ENCODE measurements at regions not wholly inside any gene's neighbourhood (a gene's known extent, or its start where the extent isn't known, plus 50 kb on each side); places are given as distances from the start of the nearest gene placed in this dataset.

GRCh38 chr2:128646091-128646490, 327.4 kb upstream of the HS6ST1 start:
- Histone ChIP-seq H3K4me1 (ENCODE audit: control insufficient read depth in 4 of 4, insufficient read depth in 4 of 4, low read length in 3 of 4) (no peaks in the 10 kb centered on the region), H3K4me3 (ENCODE audit: low read depth in 1 of 3, low read length in 3 of 3) (no peak overlapping the region), H3K36me3 (ENCODE audit: control insufficient read depth in 4 of 4, insufficient read depth in 3 of 4, low read depth in 1 of 4, low read length in 3 of 4) (no peaks in the 10 kb centered on the region), H3K9me3 (ENCODE audit: control insufficient read depth in 4 of 4, low read length in 3 of 4) (no peaks in the 10 kb centered on the region), H3K9ac (ENCODE audit: low read depth in 1 of 2, low read length in 2 of 2) (no peak overlapping the region), H3K27ac (ENCODE audit: low read depth in 1 of 2, low read length in 2 of 2) (no peak overlapping the region), H3K27me3 (ENCODE audit: control insufficient read depth in 4 of 4, insufficient read depth in 4 of 4, low read length in 3 of 4) (no peaks in the 10 kb centered on the region)
- DNase-seq (ENCODE audit: low spot score): no peak
- TF ChIP-seq CTCF (IDR thresholded peaks at IDR 0.05; ENCODE audit: low read depth, low read length, missing input control) (no peak), SP1 (IDR thresholded peaks at IDR 0.05) (no peak), NR2F2 (IDR thresholded peaks at IDR 0.05) (no peak), FOXA2 (IDR thresholded peaks at IDR 0.05) (no peak), HNF4A (conservative IDR thresholded peaks at IDR 0.05) (no peak), ZBTB33 (IDR thresholded peaks at IDR 0.05) (no peak)
- WGBS: 94% methylated on average over 11 of the region's 11 CpGs

GRCh38 chr2:128646691-128647090, 328.0 kb upstream of the HS6ST1 start:
- TF ChIP-seq FOXA2 (IDR thresholded peaks at IDR 0.05) (no peak), SP1 (IDR thresholded peaks at IDR 0.05) (no peak), ZBTB33 (IDR thresholded peaks at IDR 0.05) (no peak), NR2F2 (IDR thresholded peaks at IDR 0.05) (no peak), HNF4A (conservative IDR thresholded peaks at IDR 0.05) (no peak), GABPA (IDR thresholded peaks at IDR 0.05 in 1 of 2, conservative IDR thresholded peaks at IDR 0.05 in 1 of 2) (no peak), YY1 (IDR thresholded peaks at IDR 0.05) (no peak), RXRA (IDR thresholded peaks at IDR 0.05) (no peak), FOXA1 (IDR thresholded peaks at IDR 0.05) (no peak), MAX (IDR thresholded peaks at IDR 0.05) (no peak)
- Histone ChIP-seq H3K36me3 (ENCODE audit: control insufficient read depth in 4 of 4, insufficient read depth in 3 of 4, low read depth in 1 of 4, low read length in 3 of 4) (no peaks in the 10 kb centered on the region), H3K9me3 (ENCODE audit: control insufficient read depth in 4 of 4, low read length in 3 of 4) (no peaks in the 10 kb centered on the region), H3K4me1 (ENCODE audit: control insufficient read depth in 4 of 4, insufficient read depth in 4 of 4, low read length in 3 of 4) (no peaks in the 10 kb centered on the region), H3K4me3 (ENCODE audit: low read depth in 1 of 3, low read length in 3 of 3) (no peak overlapping the region), H3K27me3 (ENCODE audit: control insufficient read depth in 4 of 4, insufficient read depth in 4 of 4, low read length in 3 of 4) (no peaks in the 10 kb centered on the region), H3K27ac (ENCODE audit: low read depth in 1 of 2, low read length in 2 of 2) (no peak overlapping the region), H3K9ac (ENCODE audit: low read depth in 1 of 2, low read length in 2 of 2) (no peak overlapping the region)
- DNase-seq (ENCODE audit: low spot score): no peak
- 79% methylated on average over 3 of the region's 3 CpGs for WGBS

- no peaks in the 10 kb centered on the region for H3K4me1 ChIP-seq (ENCODE audit: control insufficient read depth in 4 of 4, insufficient read depth in 4 of 4, low read length in 3 of 4)
- H3K9me3 ChIP-seq (ENCODE audit: control insufficient read depth in 4 of 4, low read length in 3 of 4): no peaks in the 10 kb centered on the region
- no peak overlapping the region for H3K9ac ChIP-seq (ENCODE audit: low read depth in 1 of 2, low read length in 2 of 2)
- WGBS: 70% methylated on average over 2 of the region's 2 CpGs
- no peaks in the 10 kb centered on the region for H3K36me3 ChIP-seq (ENCODE audit: control insufficient read depth in 4 of 4, insufficient read depth in 3 of 4, low read depth in 1 of 4, low read length in 3 of 4)
- TF ChIP-seq RAD21 (IDR thresholded peaks at IDR 0.05) (no peak), SP1 (IDR thresholded peaks at IDR 0.05) (no peak), EGR1 (IDR thresholded peaks at IDR 0.05; ENCODE audit: low read depth in 2 of 2) (no peak), ZBTB33 (IDR thresholded peaks at IDR 0.05) (no peak), MAX (IDR thresholded peaks at IDR 0.05) (no peak), HNF4A (conservative IDR thresholded peaks at IDR 0.05) (no peak), JUND (IDR thresholded peaks at IDR 0.05) (no peak), TAF1 (conservative IDR thresholded peaks at IDR 0.05) (no peak), HNF4G (IDR thresholded peaks at IDR 0.05) (no peak), CTCF (IDR thresholded peaks at IDR 0.05; ENCODE audit: low read depth, low read length, missing input control) (no peak), FOXA1 (IDR thresholded peaks at IDR 0.05) (no peak), NR2F2 (IDR thresholded peaks at IDR 0.05) (no peak)
- no peaks in the 10 kb centered on the region for H3K27me3 ChIP-seq (ENCODE audit: control insufficient read depth in 4 of 4, insufficient read depth in 4 of 4, low read length in 3 of 4)
- no peak overlapping the region for H3K4me3 ChIP-seq (ENCODE audit: low read depth in 1 of 3, low read length in 3 of 3)
- DNase-seq (ENCODE audit: low spot score): no peak
- no peak overlapping the region for H3K27ac ChIP-seq (ENCODE audit: low read depth in 1 of 2, low read length in 2 of 2)
Observed at GRCh38 chr2:128651000-128651399, 332.3 kb upstream of the HS6ST1 start.

All from liver (tissue), 8 donors.